Stimulated activated effector memory CD8-positive, alpha-beta T cell treated with anti-CD3 and anti-CD28 coated beads, Interleukin-12 subunit alpha, Interleukin-12 subunit beta, amount 100 ng/mL, for 72 hours (primary cell): ENCODE measurements at regions not wholly inside any gene's neighbourhood (a gene's known extent, or its start where the extent isn't known, plus 50 kb on each side); places are given as distances from the start of the nearest gene placed in this dataset.
"Not testable (repeated sequence)": the region's sequence is repeated elsewhere in the genome, so short reads cannot be mapped to it uniquely, and the experiment has no call there.

ENCODE experiments used
- ATAC-seq: fragments of 150-1000 bp; cut with Tn5 transposase; 2 replicates; pipeline ENCODE4 v1.10.0; 2021
- DNase-seq, 2 donors: peaks; one replicate each; pipeline ENCODE4 v3.0.0; 2021 to 2022; ENCODE audit warnings: low spot score in 2 of 2
- H3K27ac Mint-ChIP-seq: one replicate; pipeline ENCODE4 v1.8.0; 2022; ENCODE audit warnings: mild to moderate bottlenecking, mixed read lengths
- H3K36me3 Mint-ChIP-seq: one replicate; pipeline ENCODE4 v1.8.0; 2022; ENCODE audit warnings: mild to moderate bottlenecking, mixed read lengths
- H3K4me1 Mint-ChIP-seq: one replicate; pipeline ENCODE4 v1.8.0; 2022; ENCODE audit warnings: mixed read lengths
- H3K4me3 Mint-ChIP-seq: one replicate; pipeline ENCODE4 v1.8.0; 2022; ENCODE audit warnings: mild to moderate bottlenecking, mixed read lengths
- H3K9me3 Mint-ChIP-seq: one replicate; pipeline ENCODE4 v1.8.0; 2022; ENCODE audit warnings: mixed read lengths

DNA sequence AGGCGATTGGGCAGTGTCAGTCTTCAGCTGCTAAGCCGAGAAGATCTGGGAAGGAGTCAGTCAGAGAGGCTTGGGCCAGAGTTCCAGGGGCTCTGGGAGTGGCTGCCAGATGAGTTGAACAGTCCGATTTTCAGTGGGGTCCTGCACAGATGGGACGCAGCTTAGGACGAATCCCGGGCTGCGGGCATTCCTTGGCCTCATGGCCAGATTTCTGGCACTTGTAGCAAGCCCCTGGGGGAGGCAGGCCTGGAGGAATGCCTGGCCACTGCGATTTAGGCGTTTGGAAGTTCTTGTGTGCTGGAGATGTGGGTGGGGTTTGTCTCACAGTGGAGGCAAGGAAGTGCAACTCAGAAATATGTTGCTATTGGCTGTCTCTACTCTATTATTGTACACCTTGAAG is 1102.3 kb downstream of the OLFM4 start:
- H3K4me1 Mint-ChIP-seq, H3K27ac Mint-ChIP-seq, ATAC-seq, DNase-seq, H3K4me3 Mint-ChIP-seq, H3K36me3 Mint-ChIP-seq: not testable (repeated sequence)
- peaks cover 49% of the 10 kb centered on the region for H3K9me3 Mint-ChIP-seq

GRCh38 chr13:54131433-54131832 is 1102.8 kb downstream of the OLFM4 start:
- H3K27ac Mint-ChIP-seq, H3K4me3 Mint-ChIP-seq, ATAC-seq, H3K4me1 Mint-ChIP-seq, H3K36me3 Mint-ChIP-seq, DNase-seq: not testable (repeated sequence)
- H3K9me3 Mint-ChIP-seq, result peaks cover 47% of the 10 kb centered on the region

DNA sequence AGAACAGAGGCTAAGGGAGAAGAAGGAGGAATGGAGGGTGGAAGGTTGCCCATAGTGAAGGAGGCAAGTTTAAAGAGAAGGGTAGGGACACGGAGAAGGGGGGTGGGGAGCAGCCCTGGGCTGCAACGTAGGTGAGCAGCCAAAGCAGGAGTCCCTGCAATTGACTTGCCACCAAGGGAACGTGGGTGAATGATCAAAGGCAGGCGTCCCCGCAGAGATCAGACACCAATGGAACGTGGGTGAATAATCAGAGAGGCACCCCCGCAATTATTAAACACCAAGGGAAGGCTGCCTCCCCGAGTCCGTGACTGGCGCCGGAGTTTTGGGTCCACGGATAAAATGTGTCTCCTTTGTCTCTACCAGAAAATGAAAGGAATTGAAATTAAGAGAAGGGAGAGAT is 1103.5 kb downstream of the OLFM4 start:
- peaks cover 47% of the 10 kb centered on the region for H3K9me3 Mint-ChIP-seq
- DNase-seq, H3K36me3 Mint-ChIP-seq, H3K27ac Mint-ChIP-seq, ATAC-seq, H3K4me3 Mint-ChIP-seq, H3K4me1 Mint-ChIP-seq: not testable (repeated sequence)

DNA sequence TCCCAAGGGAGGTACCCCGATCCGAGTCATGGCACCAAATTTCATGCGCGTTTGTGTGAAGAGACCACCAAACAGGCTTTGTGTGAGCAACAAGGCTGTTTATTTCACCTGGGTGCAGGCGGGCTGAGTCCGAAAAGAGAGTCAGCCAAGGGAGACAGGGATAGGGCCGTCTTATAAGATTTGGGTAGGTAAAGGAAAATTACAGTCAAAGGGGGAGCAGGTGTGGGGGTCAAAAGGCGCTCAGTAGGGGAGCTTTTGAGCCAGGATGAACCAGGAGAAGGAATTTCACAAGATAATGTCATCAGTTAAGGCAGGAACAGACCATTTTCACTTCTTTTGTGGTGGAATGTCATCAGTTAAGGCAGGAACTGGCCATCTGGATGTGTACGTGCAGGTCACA is 1104.1 kb downstream of the OLFM4 start:
- not testable (repeated sequence) for H3K36me3 Mint-ChIP-seq, H3K4me1 Mint-ChIP-seq, ATAC-seq, H3K27ac Mint-ChIP-seq, DNase-seq, H3K4me3 Mint-ChIP-seq
- H3K9me3 Mint-ChIP-seq, result peaks cover 46% of the 10 kb centered on the region

DNA sequence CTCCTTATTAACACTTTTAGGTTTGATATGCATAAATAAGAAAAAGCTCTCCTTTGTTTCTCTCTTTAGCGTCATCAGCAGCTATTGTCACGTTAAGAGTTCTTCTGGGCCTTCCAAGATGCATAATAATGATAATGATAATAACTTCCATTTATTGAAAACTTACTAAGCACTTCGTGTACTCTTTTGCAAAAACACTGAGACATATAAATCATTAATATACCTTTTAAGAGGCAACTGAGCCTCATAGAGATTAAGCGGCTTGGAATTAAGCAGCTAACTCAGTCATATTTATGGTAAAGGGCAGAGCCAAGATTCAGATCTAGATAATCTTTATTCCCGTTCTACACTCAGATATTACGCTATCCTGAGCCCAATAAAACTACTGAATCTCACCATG is 1105.1 kb downstream of the OLFM4 start:
- DNase-seq (no peak), ATAC-seq (no peak)
- no peak overlapping the region for H3K4me3 Mint-ChIP-seq
- no peaks in the 10 kb centered on the region for H3K36me3 Mint-ChIP-seq
- peaks cover 45% of the 10 kb centered on the region for H3K9me3 Mint-ChIP-seq
- H3K27ac Mint-ChIP-seq, result no peak overlapping the region
- H3K4me1 Mint-ChIP-seq, result no peaks in the 10 kb centered on the region

DNA sequence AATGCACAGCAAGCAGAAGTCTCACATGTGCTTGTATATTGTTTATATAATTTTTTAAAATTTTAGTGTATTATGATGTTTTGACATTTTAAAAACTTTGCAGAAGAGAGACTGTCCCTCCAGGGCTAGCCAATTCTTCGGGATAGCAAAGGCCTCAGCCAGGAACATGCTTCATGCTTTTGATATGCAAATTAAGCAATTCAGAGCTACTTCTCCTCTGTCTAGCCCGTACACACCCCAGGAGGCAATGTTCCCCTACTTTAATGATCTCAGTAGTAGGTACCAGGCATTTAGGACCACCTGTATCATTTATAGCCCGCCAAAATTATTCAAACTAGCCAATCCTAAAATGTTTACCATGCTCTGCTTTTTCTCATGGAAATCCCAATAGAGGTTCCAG is 1116.2 kb downstream of the OLFM4 start:
- no peak for DNase-seq
- no peak overlapping the region for H3K4me3 Mint-ChIP-seq
- ATAC-seq, result no peak
- H3K27ac Mint-ChIP-seq, result no peak overlapping the region
- no peaks in the 10 kb centered on the region for H3K36me3 Mint-ChIP-seq
- H3K9me3 Mint-ChIP-seq, result peaks cover 22% of the 10 kb centered on the region
- H3K4me1 Mint-ChIP-seq, result no peaks in the 10 kb centered on the region

- no peak overlapping the region for H3K4me3 Mint-ChIP-seq
- no peaks in the 10 kb centered on the region for H3K36me3 Mint-ChIP-seq
- H3K9me3 Mint-ChIP-seq, result peaks cover 14% of the 10 kb centered on the region
- no peaks in the 10 kb centered on the region for H3K4me1 Mint-ChIP-seq
- DNase-seq (no peak), ATAC-seq (no peak)
- H3K27ac Mint-ChIP-seq, result no peak overlapping the region
These were observed 1122.2 kb downstream of the OLFM4 start for GRCh38 chr13:54150851-54151250.

GRCh38 chr13:54162069-54162468 is 1133.5 kb downstream of the OLFM4 start:
- Mint-ChIP-seq H3K4me1 (no peaks in the 10 kb centered on the region), H3K9me3 (peaks cover 5% of the 10 kb centered on the region), H3K4me3 (no peak overlapping the region), H3K27ac (no peak overlapping the region), H3K36me3 (no peaks in the 10 kb centered on the region)
- DNase-seq, result no peak
- no peak for ATAC-seq

- ATAC-seq, result no peak
- no peak overlapping the region for H3K4me3 Mint-ChIP-seq
- no peaks in the 10 kb centered on the region for H3K36me3 Mint-ChIP-seq
- DNase-seq, result no peak
- no peak overlapping the region for H3K27ac Mint-ChIP-seq
- H3K4me1 Mint-ChIP-seq, result no peaks in the 10 kb centered on the region
- H3K9me3 Mint-ChIP-seq, result peaks cover 5% of the 10 kb centered on the region
These were observed 1137.1 kb downstream of the OLFM4 start for GRCh38 chr13:54165581-54166215.

GRCh38 chr13:54173996-54174395 is 1145.4 kb downstream of the OLFM4 start:
- H3K9me3 Mint-ChIP-seq, result peaks cover 10% of the 10 kb centered on the region
- H3K36me3 Mint-ChIP-seq, result no peaks in the 10 kb centered on the region
- ATAC-seq, result no peak
- no peak overlapping the region for H3K27ac Mint-ChIP-seq
- no peak overlapping the region for H3K4me3 Mint-ChIP-seq
- no peak for DNase-seq
- no peaks in the 10 kb centered on the region for H3K4me1 Mint-ChIP-seq

DNA sequence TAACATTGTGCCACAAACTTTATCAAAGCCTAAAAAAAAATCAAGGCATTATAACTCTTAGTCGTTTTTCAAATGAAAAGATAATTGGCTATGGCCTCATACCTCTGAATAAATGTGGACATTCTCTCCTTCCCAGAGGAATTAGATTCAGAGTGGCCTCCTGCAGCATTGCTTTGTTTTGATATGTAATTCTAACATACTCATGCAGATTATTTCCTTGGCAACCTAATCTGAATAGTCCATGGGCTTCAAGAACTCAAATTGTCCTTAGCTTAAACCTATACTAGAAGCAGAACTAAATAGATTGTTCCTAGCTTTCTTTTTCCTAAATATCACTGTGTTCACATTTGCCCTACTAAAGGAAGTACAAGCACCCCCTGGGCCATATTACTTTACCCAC is 1146.9 kb downstream of the OLFM4 start:
- Mint-ChIP-seq H3K4me1 (no peaks in the 10 kb centered on the region), H3K27ac (no peak overlapping the region), H3K4me3 (no peak overlapping the region), H3K36me3 (no peaks in the 10 kb centered on the region), H3K9me3 (peaks cover 18% of the 10 kb centered on the region)
- DNase-seq (no peak), ATAC-seq (no peak)

- no peaks in the 10 kb centered on the region for H3K4me1 Mint-ChIP-seq
- ATAC-seq (no peak), DNase-seq (no peak)
- peaks cover 17% of the 10 kb centered on the region for H3K9me3 Mint-ChIP-seq
- no peaks in the 10 kb centered on the region for H3K36me3 Mint-ChIP-seq
- H3K27ac Mint-ChIP-seq, result no peak overlapping the region
- no peak overlapping the region for H3K4me3 Mint-ChIP-seq
These were observed 1148.9 kb downstream of the OLFM4 start for GRCh38 chr13:54177466-54177865.

GRCh38 chr13:54183166-54183565 is 1154.6 kb downstream of the OLFM4 start:
- H3K9me3 Mint-ChIP-seq, result peaks cover 22% of the 10 kb centered on the region
- no peak for DNase-seq
- no peak overlapping the region for H3K27ac Mint-ChIP-seq
- ATAC-seq, result no peak
- H3K4me3 Mint-ChIP-seq, result no peak overlapping the region
- H3K4me1 Mint-ChIP-seq, result no peaks in the 10 kb centered on the region
- H3K36me3 Mint-ChIP-seq, result no peaks in the 10 kb centered on the region

DNA sequence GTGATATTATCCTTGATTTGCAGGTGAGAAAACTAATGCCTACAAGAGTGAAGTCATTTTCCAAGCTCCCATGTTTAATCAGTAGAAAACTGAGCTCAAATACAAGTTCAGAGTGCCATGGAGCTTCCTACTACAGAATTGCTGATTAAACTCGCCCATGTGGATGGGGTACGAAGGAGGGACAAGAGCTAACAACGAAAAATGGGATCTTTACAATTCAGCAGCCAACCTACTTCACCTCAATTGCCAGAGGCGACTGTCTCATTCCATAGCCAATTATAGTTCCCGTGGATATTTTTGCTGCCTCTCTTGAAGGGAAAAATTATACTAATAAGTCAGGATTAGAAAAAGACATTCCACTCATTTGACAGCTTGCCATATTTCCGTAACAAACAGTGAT is 1155.1 kb downstream of the OLFM4 start:
- no peaks in the 10 kb centered on the region for H3K4me1 Mint-ChIP-seq
- H3K4me3 Mint-ChIP-seq, result no peak overlapping the region
- ATAC-seq, result no peak
- H3K9me3 Mint-ChIP-seq, result peaks cover 18% of the 10 kb centered on the region
- H3K36me3 Mint-ChIP-seq, result no peaks in the 10 kb centered on the region
- no peak for DNase-seq
- H3K27ac Mint-ChIP-seq, result no peak overlapping the region

GRCh38 chr13:54184576-54184975 is 1156.0 kb downstream of the OLFM4 start:
- no peak for DNase-seq
- Mint-ChIP-seq H3K27ac (no peak overlapping the region), H3K4me1 (no peaks in the 10 kb centered on the region), H3K9me3 (peaks cover 21% of the 10 kb centered on the region), H3K36me3 (no peaks in the 10 kb centered on the region), H3K4me3 (no peak overlapping the region)
- no peak for ATAC-seq

DNA sequence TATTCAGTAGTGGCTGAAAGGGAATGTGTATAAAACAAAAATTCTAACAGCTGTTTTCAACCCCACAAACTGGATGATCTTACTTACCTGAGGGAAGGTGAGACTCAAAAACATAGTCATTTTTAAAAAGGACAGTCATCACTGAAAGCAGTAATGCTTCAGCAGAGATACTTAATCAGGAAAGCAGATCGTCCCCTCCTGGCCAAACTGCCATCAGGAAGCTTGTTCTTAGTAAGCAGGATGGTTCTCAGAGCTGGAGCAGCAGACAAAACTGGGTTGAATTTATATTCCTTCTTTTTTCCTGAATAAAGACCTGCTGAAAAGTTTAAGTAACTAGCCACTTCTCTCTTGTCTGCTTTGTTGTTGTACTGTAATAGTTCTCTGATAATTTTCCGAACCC is 1156.5 kb downstream of the OLFM4 start:
- no peak for ATAC-seq
- Mint-ChIP-seq H3K4me1 (no peaks in the 10 kb centered on the region), H3K36me3 (no peaks in the 10 kb centered on the region), H3K27ac (no peak overlapping the region), H3K9me3 (peaks cover 22% of the 10 kb centered on the region), H3K4me3 (no peak overlapping the region)
- DNase-seq, result no peak

GRCh38 chr13:54185785-54186184 is 1157.2 kb downstream of the OLFM4 start:
- ATAC-seq, result no peak

More at GRCh38 chr13:54185785-54186184, 1157.2 kb downstream of the OLFM4 start:
- Mint-ChIP-seq H3K4me1 (no peaks in the 10 kb centered on the region), H3K27ac (no peak overlapping the region), H3K9me3 (peaks cover 20% of the 10 kb centered on the region), H3K36me3 (no peaks in the 10 kb centered on the region), H3K4me3 (no peak overlapping the region)
- no peak for DNase-seq
